Lower leg skin (tissue), 3 donors: ENCODE measurements at regions not wholly inside any gene's neighbourhood (a gene's known extent, or its start where the extent isn't known, plus 50 kb on each side); places are given as distances from the start of the nearest gene placed in this dataset.

Experiments used
- CTCF ChIP-seq, 3 donors: fragments of 450-650 bp; IDR thresholded peaks; one replicate each; pipeline ENCODE4 v1.5.1; 2016; ENCODE audit warnings: antibody characterized with exemption in 3 of 3, mild to moderate bottlenecking in 3 of 3, moderate library complexity in 2 of 3
- POLR2A ChIP-seq, 2 donors: fragments of 450-650 bp; IDR thresholded peaks; one replicate each; pipeline ENCODE4 v1.6.1; 2016 to 2017; ENCODE audit warnings: antibody characterized with exemption in 2 of 2, mild to moderate bottlenecking in 1 of 2, moderate library complexity in 1 of 2

DNA sequence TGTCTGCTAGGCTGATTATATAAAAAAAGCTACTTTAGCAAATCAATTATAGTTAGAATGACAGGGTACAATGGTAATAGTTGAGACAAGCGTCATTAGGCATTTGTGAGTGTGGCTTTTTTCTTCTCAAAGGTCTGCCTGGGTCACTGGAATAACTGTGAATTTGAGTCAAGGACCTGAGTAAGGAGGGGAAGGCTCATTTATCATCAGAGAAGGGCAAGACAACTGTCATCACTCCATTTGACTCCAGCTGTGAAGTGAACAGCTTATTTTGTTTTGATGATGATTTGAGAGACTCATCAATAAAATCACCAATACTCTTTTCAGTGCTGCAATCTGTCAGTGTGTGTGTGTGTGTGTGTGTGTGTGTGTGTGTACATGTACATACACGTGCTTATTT is 118.6 kb downstream of the MAT2B start:
- TF ChIP-seq CTCF (IDR thresholded peaks at IDR 0.05) (no peak), POLR2A (IDR thresholded peaks at IDR 0.05) (no peak)
